Hepatocyte (in vitro differentiated cells): ENCODE measurements at regions not wholly inside any gene's neighbourhood (a gene's known extent, or its start where the extent isn't known, plus 50 kb on each side); places are given as distances from the start of the nearest gene placed in this dataset.

Experiments used
- DNase-seq: peaks from one replicate; pipeline ENCODE4 v3.0.0-alpha.2; 2016; ENCODE audit warnings: low spot score
- H2AFZ ChIP-seq: fragments of 200-600 bp; sonication (generic); 2 replicates; pipeline ENCODE4 v1.6.0; 2016; ENCODE audit warnings: antibody characterized with exemption, mild to moderate bottlenecking
- H3K27ac ChIP-seq: fragments of 200-600 bp; sonication (generic); 2 replicates; pipeline ENCODE4 v1.5.1; 2016; ENCODE audit warnings: mild to moderate bottlenecking
- H3K27me3 ChIP-seq: fragments of 200-600 bp; sonication (generic); 2 replicates; pipeline ENCODE4 v1.6.1; 2016
- H3K36me3 ChIP-seq: fragments of 200-600 bp; sonication (generic); replicated peaks from 2 replicates; pipeline ENCODE4 v1.5.1; 2016; ENCODE audit warnings: low read depth; ENCODE audit not compliant: insufficient read depth
- H3K4me1 ChIP-seq: fragments of 200-600 bp; sonication (generic); 2 replicates; pipeline ENCODE4 v1.5.1; 2016; ENCODE audit warnings: mild to moderate bottlenecking, moderate library complexity; ENCODE audit not compliant: insufficient read depth
- H3K4me2 ChIP-seq: fragments of 200-600 bp; sonication (generic); 2 replicates; pipeline ENCODE4 v1.6.0; 2016
- H3K4me3 ChIP-seq: fragments of 200-600 bp; sonication (generic); 2 replicates; pipeline ENCODE4 v1.5.1; 2016; ENCODE audit warnings: mild to moderate bottlenecking
- H3K79me2 ChIP-seq: fragments of 200-600 bp; sonication (generic); 2 replicates; pipeline ENCODE4 v1.6.0; 2017; ENCODE audit warnings: mild to moderate bottlenecking
- H3K9me2 ChIP-seq: fragments of 200-600 bp; sonication (generic); replicated peaks from 2 replicates; pipeline ENCODE4 v1.6.0; 2017; ENCODE audit warnings: mild to moderate bottlenecking; ENCODE audit not compliant: insufficient read depth
- H3K9me3 ChIP-seq: fragments of 200-600 bp; sonication (generic); 2 replicates; pipeline ENCODE4 v1.5.1; 2016; ENCODE audit warnings: low read depth, mild to moderate bottlenecking
- H4K20me1 ChIP-seq: fragments of 200-600 bp; sonication (generic); 2 replicates; pipeline ENCODE4 v1.6.0; 2016; ENCODE audit warnings: mild to moderate bottlenecking; ENCODE audit not compliant: insufficient read depth, poor library complexity, severe bottlenecking
- EZH2 ChIP-seq: fragments of 200-600 bp; sonication (generic); IDR thresholded peaks from 2 replicates; pipeline ENCODE4 v1.6.1; 2016; ENCODE audit warnings: antibody characterized with exemption, mild to moderate bottlenecking, borderline replicate concordance
- EZH2phosphoT487 ChIP-seq: fragments of 200-600 bp; sonication (generic); IDR thresholded peaks from one replicate; pipeline ENCODE4 v1.6.1; 2018; ENCODE audit warnings: antibody characterized with exemption, mild to moderate bottlenecking, low read depth, moderate library complexity; ENCODE audit not compliant: unreplicated experiment, severe bottlenecking
- WGBS: methylation state at CpG from one replicate; pipeline ENCODE4 v1.1.6; 2016; ENCODE audit warnings: low lambda C conversion rate; ENCODE audit errors: missing lambda C conversion rate; 5-methylcytosine and 5-hydroxymethylcytosine counted together
- TF ChIP-seq, protein P1 (sequence below): fragments of 200-600 bp; sonication (generic); IDR thresholded peaks from 2 replicates; pipeline ENCODE4 v1.5.1; 2016; ENCODE audit warnings: antibody characterized with exemption, mild to moderate bottlenecking; ENCODE audit not compliant: poor library complexity

GRCh38 chr10:21065621-21066248 is 168.6 kb upstream of the NEBL start:
- no peaks in the 10 kb centered on the region for H4K20me1 ChIP-seq
- H3K4me1 ChIP-seq = no peaks in the 10 kb centered on the region
- H3K9me2 ChIP-seq = no peaks in the 10 kb centered on the region
- no peak for DNase-seq
- no peaks in the 10 kb centered on the region for H3K36me3 ChIP-seq
- H3K4me2 ChIP-seq = no peak overlapping the region
- WGBS = 73% methylated on average over 2 of the region's 2 CpGs
- H3K4me3 ChIP-seq = no peak overlapping the region
- H3K27ac ChIP-seq = no peak overlapping the region
- TF ChIP-seq EZH2 = no peak
- TF ChIP-seq, protein P1, sequence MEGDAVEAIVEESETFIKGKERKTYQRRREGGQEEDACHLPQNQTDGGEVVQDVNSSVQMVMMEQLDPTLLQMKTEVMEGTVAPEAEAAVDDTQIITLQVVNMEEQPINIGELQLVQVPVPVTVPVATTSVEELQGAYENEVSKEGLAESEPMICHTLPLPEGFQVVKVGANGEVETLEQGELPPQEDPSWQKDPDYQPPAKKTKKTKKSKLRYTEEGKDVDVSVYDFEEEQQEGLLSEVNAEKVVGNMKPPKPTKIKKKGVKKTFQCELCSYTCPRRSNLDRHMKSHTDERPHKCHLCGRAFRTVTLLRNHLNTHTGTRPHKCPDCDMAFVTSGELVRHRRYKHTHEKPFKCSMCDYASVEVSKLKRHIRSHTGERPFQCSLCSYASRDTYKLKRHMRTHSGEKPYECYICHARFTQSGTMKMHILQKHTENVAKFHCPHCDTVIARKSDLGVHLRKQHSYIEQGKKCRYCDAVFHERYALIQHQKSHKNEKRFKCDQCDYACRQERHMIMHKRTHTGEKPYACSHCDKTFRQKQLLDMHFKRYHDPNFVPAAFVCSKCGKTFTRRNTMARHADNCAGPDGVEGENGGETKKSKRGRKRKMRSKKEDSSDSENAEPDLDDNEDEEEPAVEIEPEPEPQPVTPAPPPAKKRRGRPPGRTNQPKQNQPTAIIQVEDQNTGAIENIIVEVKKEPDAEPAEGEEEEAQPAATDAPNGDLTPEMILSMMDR = no peak
- no peak for TF ChIP-seq EZH2phosphoT487
- no peaks in the 10 kb centered on the region for H3K79me2 ChIP-seq
- no peak overlapping the region for H2AFZ ChIP-seq
- H3K27me3 ChIP-seq = no peaks in the 10 kb centered on the region
- H3K9me3 ChIP-seq = no peaks in the 10 kb centered on the region

DNA sequence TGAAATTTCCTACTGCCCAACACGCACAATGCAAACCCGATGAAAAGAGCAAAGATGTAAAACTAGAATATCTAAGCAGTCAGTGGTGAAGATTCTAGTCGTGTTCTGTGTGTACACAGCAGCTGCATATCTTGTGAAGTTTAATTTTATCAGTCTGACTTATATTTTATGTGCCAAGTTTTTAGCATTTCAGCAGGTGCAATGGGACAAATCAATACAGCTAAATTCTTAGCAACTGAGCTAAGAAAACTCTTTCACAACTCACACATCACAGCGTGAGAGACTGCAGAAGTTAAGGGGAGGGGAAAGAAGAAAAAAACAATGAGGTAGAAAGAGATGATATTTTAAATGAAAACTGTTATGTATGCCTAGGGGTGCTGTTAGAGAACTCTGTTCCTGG is 164.9 kb upstream of the NEBL start:
- H3K27me3 ChIP-seq = no peaks in the 10 kb centered on the region
- H3K4me3 ChIP-seq = no peak overlapping the region
- H3K36me3 ChIP-seq = no peaks in the 10 kb centered on the region
- no peaks in the 10 kb centered on the region for H3K9me3 ChIP-seq
- H3K9me2 ChIP-seq = no peaks in the 10 kb centered on the region
- H3K79me2 ChIP-seq = no peaks in the 10 kb centered on the region
- 71% methylated on average over 4 of the region's 4 CpGs for WGBS
- no peak overlapping the region for H2AFZ ChIP-seq
- no peak overlapping the region for H3K27ac ChIP-seq
- no peaks in the 10 kb centered on the region for H4K20me1 ChIP-seq
- no peak for DNase-seq
- H3K4me2 ChIP-seq = no peak overlapping the region
- TF ChIP-seq EZH2 = no peak
- TF ChIP-seq, protein P1 = no peak
- no peak for TF ChIP-seq EZH2phosphoT487
- no peaks in the 10 kb centered on the region for H3K4me1 ChIP-seq

DNA sequence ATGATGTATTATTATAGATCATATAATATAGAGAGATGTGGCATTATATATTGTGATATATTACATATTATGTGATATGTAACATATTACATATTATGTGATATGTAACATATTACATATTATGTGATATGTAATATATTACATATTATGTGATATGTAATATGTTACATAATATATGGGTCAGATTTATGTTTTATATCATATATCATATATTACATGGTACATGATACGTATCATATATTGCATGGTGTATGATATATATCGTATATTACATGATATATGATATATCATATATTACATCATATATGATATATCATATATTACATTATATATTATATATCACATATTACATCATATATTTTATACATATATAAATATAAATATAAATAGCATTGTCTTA is 164.1 kb upstream of the NEBL start:
- no peaks in the 10 kb centered on the region for H4K20me1 ChIP-seq
- H3K4me1 ChIP-seq = no peaks in the 10 kb centered on the region

More for the DNA sequence above, 164.1 kb upstream of the NEBL start:
- no peak for TF ChIP-seq EZH2
- TF ChIP-seq EZH2phosphoT487 = no peak
- TF ChIP-seq, protein P1 = no peak
- Histone ChIP-seq H3K4me3 (no peak overlapping the region), H3K36me3 (no peaks in the 10 kb centered on the region), H3K27me3 (no peaks in the 10 kb centered on the region), H3K4me2 (no peak overlapping the region), H2AFZ (no peak overlapping the region), H3K9me3 (no peaks in the 10 kb centered on the region), H3K27ac (no peak overlapping the region), H3K79me2 (no peaks in the 10 kb centered on the region), H3K9me2 (no peaks in the 10 kb centered on the region)
- 95% methylated on average over 2 of the region's 2 CpGs for WGBS
- no peak for DNase-seq
